ENCODE measurements at regions not wholly inside any gene's neighbourhood (a gene's known extent, or its start where the extent isn't known, plus 50 kb on each side); places are given as distances from the start of the nearest gene placed in this dataset.

- TF ChIP-seq CTCF (IDR thresholded peaks at IDR 0.05) (no peak), POLR2AphosphoS5 (IDR thresholded peaks at IDR 0.05) (no peak), EP300 (IDR thresholded peaks at IDR 0.05; ENCODE audit: low read depth) (no peak)
Observed at GRCh38 chr3:22899441-22899840, 303.7 kb upstream of the UBE2E2 start.
